CD14-positive monocyte (primary cell): ENCODE measurements at regions not wholly inside any gene's neighbourhood (a gene's known extent, or its start where the extent isn't known, plus 50 kb on each side); places are given as distances from the start of the nearest gene placed in this dataset.

Experiments
- DNase-seq, 3 donors: peaks; one replicate each; pipeline ENCODE4 v3.0.0-alpha.2; 2011 to 2022
- H2AFZ ChIP-seq: 2 replicates; pipeline ENCODE4 v1.6.0; 2012; ENCODE audit warnings: mild to moderate bottlenecking, low read depth, low read length, inconsistent platforms; ENCODE audit not compliant: insufficient read depth, poor library complexity, severe bottlenecking
- H3K27ac ChIP-seq, 2 donors: 1 replicate in 1 of 2; 2 replicates in 1 of 2; pipeline ENCODE4 v1.5.1; 2012 to 2013; ENCODE audit warnings: low read length in 2 of 2, control low read depth in 1 of 2, inconsistent platforms in 1 of 2, low read depth in 1 of 2, mild to moderate bottlenecking in 1 of 2
- H3K27me3 ChIP-seq, 2 donors: one replicate each; pipeline versions ENCODE4 v1.6.0 to v1.6.1; 2011 to 2013; ENCODE audit warnings: low read length in 2 of 2; ENCODE audit not compliant: control insufficient read depth in 2 of 2, insufficient read depth in 2 of 2
- H3K36me3 ChIP-seq, 2 donors: replicated peaks in 1 of 2; 1 replicate in 1 of 2; 2 replicates in 1 of 2; pipeline versions ENCODE4 v1.5.1 to v1.6.1; 2012 to 2013; ENCODE audit warnings: low read length in 2 of 2, control low read depth in 1 of 2, inconsistent platforms in 1 of 2, mild to moderate bottlenecking in 1 of 2; ENCODE audit not compliant: insufficient read depth in 2 of 2, control insufficient read depth in 1 of 2
- H3K4me1 ChIP-seq, 2 donors: 1 replicate in 1 of 2; 2 replicates in 1 of 2; pipeline versions ENCODE4 v1.5.1 to v1.6.1; 2012 to 2013; ENCODE audit warnings: low read length in 2 of 2, control low read depth in 1 of 2, inconsistent platforms in 1 of 2, mild to moderate bottlenecking in 1 of 2, moderate library complexity in 1 of 2; ENCODE audit not compliant: insufficient read depth in 2 of 2, control insufficient read depth in 1 of 2
- H3K4me2 ChIP-seq: replicated peaks from 2 replicates; pipeline ENCODE3; 2012; ENCODE audit warnings: low read length, moderate library complexity, mild to moderate bottlenecking; ENCODE audit not compliant: poor library complexity, severe bottlenecking; ENCODE audit errors: extremely low read depth
- H3K4me3 ChIP-seq, 3 experiments: fragments of 200-600 bp in 1 of 3; sonication (generic) in 1 of 3; replicated peaks in 1 of 3; 1 replicate in 2 of 3; 2 replicates in 1 of 3; pipeline ENCODE4 v1.5.1; 2011 to 2013; ENCODE audit warnings: low read length in 3 of 3, mild to moderate bottlenecking in 3 of 3, control low read depth in 2 of 3, low read depth in 2 of 3, inconsistent platforms in 1 of 3, moderate library complexity in 1 of 3
- H3K79me2 ChIP-seq: 2 replicates; pipeline ENCODE4 v1.6.0; 2012; ENCODE audit warnings: mild to moderate bottlenecking, control low read depth, inconsistent platforms, low read length, moderate library complexity; ENCODE audit not compliant: insufficient read depth
- H3K9ac ChIP-seq: 2 replicates; pipeline ENCODE4 v1.6.0; 2017; ENCODE audit warnings: low read length, mild to moderate bottlenecking; ENCODE audit not compliant: insufficient read depth, poor library complexity, severe bottlenecking
- H3K9me3 ChIP-seq, 2 donors: replicated peaks in 1 of 2; 1 replicate in 1 of 2; 2 replicates in 1 of 2; pipeline versions ENCODE4 v1.5.1 to v1.6.1; 2012 to 2013; ENCODE audit warnings: low read length in 2 of 2, control low read depth in 1 of 2; ENCODE audit not compliant: control insufficient read depth in 1 of 2, insufficient read depth in 1 of 2
- H4K20me1 ChIP-seq: 2 replicates; pipeline ENCODE4 v1.6.0; 2012; ENCODE audit warnings: mild to moderate bottlenecking, low read length, control low read depth, moderate library complexity; ENCODE audit not compliant: insufficient read depth
- H3K27ac Mint-ChIP-seq, 7 donors: one replicate each; pipeline ENCODE4 v1.8.0; 2020; ENCODE audit warnings: mild to moderate bottlenecking in 7 of 7, mixed read lengths in 7 of 7, moderate library complexity in 6 of 7, inconsistent platforms in 2 of 7
- H3K27me3 Mint-ChIP-seq, 3 donors: one replicate each; pipeline ENCODE4 v1.8.0; 2021 to 2022; ENCODE audit warnings: low read depth in 3 of 3, mild to moderate bottlenecking in 3 of 3, mixed read lengths in 3 of 3, moderate library complexity in 3 of 3, inconsistent platforms in 1 of 3
- H3K36me3 Mint-ChIP-seq, 2 donors: one replicate each; pipeline ENCODE4 v1.8.0; 2020; ENCODE audit warnings: mixed read lengths in 2 of 2, inconsistent platforms in 1 of 2, mild to moderate bottlenecking in 1 of 2
- H3K4me1 Mint-ChIP-seq: one replicate; pipeline ENCODE4 v1.8.0; 2020; ENCODE audit warnings: mild to moderate bottlenecking, mixed read lengths
- H3K4me3 Mint-ChIP-seq, 2 donors: one replicate each; pipeline ENCODE4 v1.8.0; 2020; ENCODE audit warnings: mild to moderate bottlenecking in 2 of 2, mixed read lengths in 2 of 2, moderate library complexity in 1 of 2
- H3K9me3 Mint-ChIP-seq, 7 donors: one replicate each; pipeline ENCODE4 v1.8.0; 2020 to 2022; ENCODE audit warnings: mixed read lengths in 7 of 7, mild to moderate bottlenecking in 6 of 7, moderate library complexity in 6 of 7, inconsistent platforms in 2 of 7
- CTCF ChIP-seq: fragments of 200-600 bp; IDR thresholded peaks from one replicate; pipeline ENCODE4 v1.8.0; 2022; ENCODE audit warnings: antibody characterized with exemption, mild to moderate bottlenecking
- WGBS: methylation state at CpG from one replicate; pipeline ENCODE4 v1.1.5; 2013; ENCODE audit warnings: missing lambda C conversion rate; ENCODE audit not compliant: insufficient coverage; 5-methylcytosine and 5-hydroxymethylcytosine counted together
- intact Hi-C, 2 donors: fragments of 100-400 bp; cut with micrococcal nuclease; formaldehyde crosslinking; loops; one replicate each; pipeline versions ENCODE4 v1.15.0 to v1.15.1; 2023

- Histone ChIP-seq H3K9ac (no peak overlapping the region), H2AFZ (no peak overlapping the region), H4K20me1 (no peaks in the 10 kb centered on the region), H3K27ac (no peak overlapping the region), H3K36me3 (no peaks in the 10 kb centered on the region), H3K4me1 (no peaks in the 10 kb centered on the region), H3K27me3 (no peaks in the 10 kb centered on the region), H3K79me2 (no peaks in the 10 kb centered on the region), H3K4me2 (no peak overlapping the region), H3K9me3 (peaks cover 0 to 4% of the 10 kb centered on the region in 2 donors), H3K4me3 (no peak overlapping the region)
- Mint-ChIP-seq H3K36me3 (no peaks in the 10 kb centered on the region), H3K9me3 (peaks cover 0 to 7% (median 2%) of the 10 kb centered on the region in 7 donors), H3K4me3 (no peak overlapping the region), H3K27ac (no peak overlapping the region), H3K27me3 (peaks cover 0 to 3% (median 0%) of the 10 kb centered on the region in 3 donors), H3K4me1 (no peaks in the 10 kb centered on the region)
- TF ChIP-seq CTCF = no peak
- WGBS = no CpG with 5 or more reads among the region's 4 CpGs
- intact Hi-C loops = no loop called here
- no peak for DNase-seq
Measured at GRCh38 chr2:220705678-220706077, 866.4 kb downstream of the EPHA4 start.

GRCh38 chr2:220707261-220707660 is 864.8 kb downstream of the EPHA4 start:
- peaks cover 0 to 3% (median 0%) of the 10 kb centered on the region in 3 donors for H3K27me3 Mint-ChIP-seq
- no peak overlapping the region for H3K9ac ChIP-seq
- no peaks in the 10 kb centered on the region for H3K79me2 ChIP-seq
- WGBS = 64% methylated on average over 3 of the region's 3 CpGs
- peaks cover 0 to 3% (median 0%) of the 10 kb centered on the region in 7 donors for H3K9me3 Mint-ChIP-seq
- no peaks in the 10 kb centered on the region for H3K36me3 Mint-ChIP-seq
- intact Hi-C loops = no loop called here
- H3K27ac Mint-ChIP-seq = no peak overlapping the region
- no peak for DNase-seq
- TF ChIP-seq CTCF = no peak
- H3K27me3 ChIP-seq = no peaks in the 10 kb centered on the region
- no peak overlapping the region for H3K4me2 ChIP-seq
- no peaks in the 10 kb centered on the region for H3K4me1 Mint-ChIP-seq
- H3K4me1 ChIP-seq = no peaks in the 10 kb centered on the region
- H3K36me3 ChIP-seq = no peaks in the 10 kb centered on the region
- no peaks in the 10 kb centered on the region for H3K9me3 ChIP-seq
- no peak overlapping the region for H3K4me3 ChIP-seq
- H3K4me3 Mint-ChIP-seq = no peak overlapping the region
- no peak overlapping the region for H2AFZ ChIP-seq
- no peak overlapping the region for H3K27ac ChIP-seq
- H4K20me1 ChIP-seq = no peaks in the 10 kb centered on the region
